ENCODE measurements at regions not wholly inside any gene's neighbourhood (a gene's known extent, or its start where the extent isn't known, plus 50 kb on each side); places are given as distances from the start of the nearest gene placed in this dataset.

DNA sequence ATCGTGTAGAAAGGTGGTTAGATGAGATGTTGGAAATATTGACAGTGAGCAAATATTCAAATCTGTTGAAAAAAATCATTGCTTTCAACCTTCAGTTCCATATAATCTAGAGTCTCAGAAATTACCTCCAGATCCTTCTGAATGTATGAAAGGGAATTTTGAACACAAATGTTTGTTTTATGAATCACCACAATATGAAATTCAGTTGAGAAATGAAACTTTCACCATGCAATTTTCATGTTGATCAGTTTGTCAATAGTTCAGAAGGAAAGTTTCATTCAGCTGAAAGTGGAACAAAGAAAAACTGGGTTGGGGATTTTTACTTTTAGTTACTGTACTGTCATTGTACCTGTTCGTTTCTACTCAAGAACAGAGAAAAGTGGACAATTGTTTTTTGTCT lies 953.6 kb downstream of the SLC6A15 start:
- no peaks in the 10 kb centered on the region for H3K36me3 ChIP-seq
- no peaks in the 10 kb centered on the region for H3K9me3 ChIP-seq (ENCODE audit: severe bottlenecking)
- TF ChIP-seq, protein P1, sequence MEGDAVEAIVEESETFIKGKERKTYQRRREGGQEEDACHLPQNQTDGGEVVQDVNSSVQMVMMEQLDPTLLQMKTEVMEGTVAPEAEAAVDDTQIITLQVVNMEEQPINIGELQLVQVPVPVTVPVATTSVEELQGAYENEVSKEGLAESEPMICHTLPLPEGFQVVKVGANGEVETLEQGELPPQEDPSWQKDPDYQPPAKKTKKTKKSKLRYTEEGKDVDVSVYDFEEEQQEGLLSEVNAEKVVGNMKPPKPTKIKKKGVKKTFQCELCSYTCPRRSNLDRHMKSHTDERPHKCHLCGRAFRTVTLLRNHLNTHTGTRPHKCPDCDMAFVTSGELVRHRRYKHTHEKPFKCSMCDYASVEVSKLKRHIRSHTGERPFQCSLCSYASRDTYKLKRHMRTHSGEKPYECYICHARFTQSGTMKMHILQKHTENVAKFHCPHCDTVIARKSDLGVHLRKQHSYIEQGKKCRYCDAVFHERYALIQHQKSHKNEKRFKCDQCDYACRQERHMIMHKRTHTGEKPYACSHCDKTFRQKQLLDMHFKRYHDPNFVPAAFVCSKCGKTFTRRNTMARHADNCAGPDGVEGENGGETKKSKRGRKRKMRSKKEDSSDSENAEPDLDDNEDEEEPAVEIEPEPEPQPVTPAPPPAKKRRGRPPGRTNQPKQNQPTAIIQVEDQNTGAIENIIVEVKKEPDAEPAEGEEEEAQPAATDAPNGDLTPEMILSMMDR (IDR thresholded peaks at IDR 0.05; ENCODE audit: low read depth, low read length), result no peak
- no peak overlapping the region for H3K4me3 ChIP-seq (ENCODE audit: low read depth, low read length)
- no peaks in the 10 kb centered on the region for H3K27me3 ChIP-seq (ENCODE audit: insufficient read depth, low read depth, severe bottlenecking)
- no peak overlapping the region for H3K27ac ChIP-seq
- DNase-seq, result no peak

DNA sequence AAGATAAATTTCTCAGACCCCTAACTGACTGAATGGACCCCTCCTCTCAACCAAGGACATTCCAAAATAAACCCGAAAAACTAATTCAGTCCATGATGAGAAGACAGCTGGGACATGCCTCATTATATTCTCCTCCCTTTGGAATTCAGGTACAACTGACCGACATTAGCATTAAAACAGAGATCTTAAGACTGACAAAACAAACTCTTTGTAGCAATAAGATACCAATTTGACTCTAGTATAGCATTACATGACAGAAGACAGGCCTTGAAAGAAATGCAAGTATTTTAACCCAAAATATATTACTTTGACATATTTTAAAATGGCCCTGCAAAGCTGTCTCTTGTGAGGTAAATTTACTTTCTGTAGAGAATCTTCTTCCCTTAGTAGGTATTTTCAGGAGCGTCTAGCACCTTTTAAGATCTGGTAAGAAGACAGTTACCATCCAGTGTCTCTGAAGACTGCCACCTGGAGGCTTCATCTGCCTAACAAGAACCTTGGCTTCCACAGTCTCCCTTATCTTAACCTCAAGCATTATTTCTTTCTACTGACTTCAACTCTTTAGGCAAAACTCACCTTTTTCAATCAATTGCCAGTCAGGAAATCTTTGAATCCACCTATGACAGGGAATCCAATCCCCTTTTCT lies 957.5 kb downstream of the SLC6A15 start:
- Histone ChIP-seq H3K36me3 (no peaks in the 10 kb centered on the region), H3K4me3 (ENCODE audit: low read depth, low read length) (no peak overlapping the region), H3K27ac (no peak overlapping the region), H3K9me3 (ENCODE audit: severe bottlenecking) (no peaks in the 10 kb centered on the region), H3K27me3 (ENCODE audit: insufficient read depth, low read depth, severe bottlenecking) (no peaks in the 10 kb centered on the region)
- TF ChIP-seq, protein P1 (IDR thresholded peaks at IDR 0.05; ENCODE audit: low read depth, low read length), result peak; percentile 31; the same call in 1 of the 2 replicates
- no peak for DNase-seq

GRCh38 chr12:83954071-83954789 lies 958.4 kb downstream of the SLC6A15 start:
- Histone ChIP-seq H3K4me3 (ENCODE audit: low read depth, low read length) (no peak overlapping the region), H3K27ac (no peak overlapping the region), H3K27me3 (ENCODE audit: insufficient read depth, low read depth, severe bottlenecking) (no peaks in the 10 kb centered on the region), H3K9me3 (ENCODE audit: severe bottlenecking) (no peaks in the 10 kb centered on the region), H3K36me3 (no peaks in the 10 kb centered on the region)
- TF ChIP-seq, protein P1 (IDR thresholded peaks at IDR 0.05; ENCODE audit: low read depth, low read length), result no peak
- DNase-seq, result no peak

DNA sequence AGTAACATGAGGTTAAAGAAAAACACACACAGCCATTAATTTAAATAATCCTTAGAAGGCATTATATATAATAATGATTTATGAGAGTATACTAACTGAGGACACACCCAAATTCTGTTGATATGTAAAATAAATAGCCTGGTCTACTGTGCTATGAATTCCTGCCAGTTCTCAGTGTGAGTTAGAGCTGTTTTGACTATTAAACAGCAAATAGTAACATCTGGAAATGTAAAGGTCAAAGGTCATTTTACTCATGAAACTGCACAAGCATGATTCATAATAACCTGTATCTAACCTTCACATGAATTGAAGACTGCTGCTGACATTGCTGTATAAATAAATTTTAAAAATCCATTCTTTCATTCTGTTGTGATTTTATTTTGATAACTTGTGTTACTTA lies 966.7 kb downstream of the SLC6A15 start:
- Histone ChIP-seq H3K27ac (no peak overlapping the region), H3K9me3 (ENCODE audit: severe bottlenecking) (no peaks in the 10 kb centered on the region), H3K27me3 (ENCODE audit: insufficient read depth, low read depth, severe bottlenecking) (no peaks in the 10 kb centered on the region), H3K4me3 (ENCODE audit: low read depth, low read length) (no peak overlapping the region), H3K36me3 (no peaks in the 10 kb centered on the region)
- DNase-seq, result no peak
- TF ChIP-seq, protein P1 (IDR thresholded peaks at IDR 0.05; ENCODE audit: low read depth, low read length), result no peak

DNA sequence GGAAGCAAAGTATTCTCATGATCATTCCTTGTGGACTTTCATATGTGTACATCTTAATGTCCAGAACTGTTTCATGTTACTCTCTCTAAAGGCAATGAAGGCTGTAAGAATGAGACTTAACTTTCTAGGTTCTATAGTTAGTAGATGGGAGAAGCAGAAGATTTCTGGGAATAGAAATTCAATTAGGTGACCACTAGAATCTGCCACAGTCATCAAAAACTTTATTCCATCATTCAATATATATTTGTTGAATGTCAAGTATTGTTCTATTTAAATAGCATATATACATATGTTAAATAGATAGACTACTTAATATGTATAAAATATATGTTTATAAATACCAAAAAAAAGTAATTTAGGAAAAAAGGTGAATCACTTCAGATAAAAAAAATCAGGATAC lies 972.9 kb downstream of the SLC6A15 start:
- Histone ChIP-seq H3K27ac (no peak overlapping the region), H3K4me3 (ENCODE audit: low read depth, low read length) (no peak overlapping the region), H3K27me3 (ENCODE audit: insufficient read depth, low read depth, severe bottlenecking) (no peaks in the 10 kb centered on the region), H3K9me3 (ENCODE audit: severe bottlenecking) (no peaks in the 10 kb centered on the region), H3K36me3 (no peaks in the 10 kb centered on the region)
- DNase-seq, result no peak
- TF ChIP-seq, protein P1 (IDR thresholded peaks at IDR 0.05; ENCODE audit: low read depth, low read length), result no peak

Data from WERI-Rb-1 (cell line).